HepG2 (cell line): ENCODE measurements at regions not wholly inside any gene's neighbourhood (a gene's known extent, or its start where the extent isn't known, plus 50 kb on each side); places are given as distances from the start of the nearest gene placed in this dataset.

Experiments used
- DMAP1 ChIP-seq: IDR thresholded peaks from 2 replicates; pipeline ENCODE4 v1.6.1; 2016
- GATAD2A ChIP-seq: IDR thresholded peaks from 2 replicates; pipeline ENCODE4 v1.6.1; 2016
- HCFC1 ChIP-seq: fragments of 150-350 bp; IDR thresholded peaks from 2 replicates; pipeline ENCODE4 v1.6.1; 2014; ENCODE audit warnings: low read depth, low read length
- HOXA9 ChIP-seq: sonication (generic); formaldehyde crosslinking; IDR thresholded peaks from 2 replicates; pipeline ENCODE4 v1.8.1; 2022; ENCODE audit warnings: missing genetic modification reagents, mild to moderate bottlenecking, moderate library complexity, borderline replicate concordance
- KDM1A ChIP-seq: IDR thresholded peaks from 2 replicates; pipeline ENCODE4 v1.6.1; 2016; ENCODE audit warnings: missing compliant biosample characterization
- KLF9 ChIP-seq: IDR thresholded peaks from 2 replicates; pipeline ENCODE4 v1.6.1; 2016; ENCODE audit warnings: low read depth
- MNT ChIP-seq: fragments of 450-650 bp; IDR thresholded peaks from 2 replicates; pipeline ENCODE4 v1.6.1; 2016
- NBN ChIP-seq: fragments of 450-650 bp; conservative IDR thresholded peaks from 2 replicates; pipeline ENCODE4 v1.6.1; 2017
- NONO ChIP-seq, 2 experiments: fragments of 450-650 bp in 1 of 2; sonication (generic) in 1 of 2; formaldehyde crosslinking in 1 of 2; IDR thresholded peaks in 1 of 2; conservative IDR thresholded peaks in 1 of 2; 2 replicates each; pipeline versions ENCODE4 v1.6.1 to v1.8.0; 2017 to 2022; ENCODE audit warnings: mild to moderate bottlenecking in 1 of 2, missing genetic modification reagents in 1 of 2, moderate library complexity in 1 of 2
- PCBP2 ChIP-seq: fragments of 200-400 bp; formaldehyde crosslinking; optimal IDR thresholded peaks from 2 replicates; pipeline ENCODE3; 2018; ENCODE audit warnings: low read length, low read depth; ENCODE audit not compliant: poor library complexity, severe bottlenecking
- RELA ChIP-seq: sonication (generic); formaldehyde crosslinking; IDR thresholded peaks from 2 replicates; pipeline ENCODE4 v1.4.0; 2020; ENCODE audit warnings: missing genetic modification reagents
- SMARCC2 ChIP-seq: fragments of 450-650 bp; IDR thresholded peaks from 2 replicates; pipeline ENCODE4 v1.6.1; 2017; ENCODE audit warnings: antibody characterized with exemption, mild to moderate bottlenecking
- ZBTB7A ChIP-seq: sonication (generic); formaldehyde crosslinking; IDR thresholded peaks from 2 replicates; pipeline ENCODE4 v1.8.0; 2022; ENCODE audit warnings: mild to moderate bottlenecking, missing genetic modification reagents
- ZNF121 ChIP-seq: sonication (generic); formaldehyde crosslinking; IDR thresholded peaks from 2 replicates; pipeline ENCODE4 v1.5.0; 2020; ENCODE audit warnings: mild to moderate bottlenecking, missing genetic modification reagents
- ZNF547 ChIP-seq: sonication (generic); formaldehyde crosslinking; IDR thresholded peaks from 2 replicates; pipeline ENCODE4 v1.5.1; 2020; ENCODE audit warnings: mild to moderate bottlenecking, missing genetic modification reagents
- ZNF709 ChIP-seq: sonication (generic); formaldehyde crosslinking; IDR thresholded peaks from 2 replicates; pipeline ENCODE4 v1.5.0; 2020; ENCODE audit warnings: mild to moderate bottlenecking, missing genetic modification reagents
- ZNF713 ChIP-seq: sonication (generic); formaldehyde crosslinking; IDR thresholded peaks from 2 replicates; pipeline ENCODE4 v1.4.0; 2020; ENCODE audit warnings: mild to moderate bottlenecking, missing genetic modification reagents
- TF ChIP-seq, protein P1 (sequence below): sonication (generic); formaldehyde crosslinking; IDR thresholded peaks from 2 replicates; pipeline ENCODE4 v1.4.0; 2020; ENCODE audit warnings: missing genetic modification reagents; ENCODE audit errors: not compliant biosample characterization
- TF ChIP-seq, protein P2 (sequence below): sonication (generic); formaldehyde crosslinking; IDR thresholded peaks from 2 replicates; pipeline ENCODE4 v1.4.0; 2020; ENCODE audit warnings: mild to moderate bottlenecking, missing genetic modification reagents

DNA sequence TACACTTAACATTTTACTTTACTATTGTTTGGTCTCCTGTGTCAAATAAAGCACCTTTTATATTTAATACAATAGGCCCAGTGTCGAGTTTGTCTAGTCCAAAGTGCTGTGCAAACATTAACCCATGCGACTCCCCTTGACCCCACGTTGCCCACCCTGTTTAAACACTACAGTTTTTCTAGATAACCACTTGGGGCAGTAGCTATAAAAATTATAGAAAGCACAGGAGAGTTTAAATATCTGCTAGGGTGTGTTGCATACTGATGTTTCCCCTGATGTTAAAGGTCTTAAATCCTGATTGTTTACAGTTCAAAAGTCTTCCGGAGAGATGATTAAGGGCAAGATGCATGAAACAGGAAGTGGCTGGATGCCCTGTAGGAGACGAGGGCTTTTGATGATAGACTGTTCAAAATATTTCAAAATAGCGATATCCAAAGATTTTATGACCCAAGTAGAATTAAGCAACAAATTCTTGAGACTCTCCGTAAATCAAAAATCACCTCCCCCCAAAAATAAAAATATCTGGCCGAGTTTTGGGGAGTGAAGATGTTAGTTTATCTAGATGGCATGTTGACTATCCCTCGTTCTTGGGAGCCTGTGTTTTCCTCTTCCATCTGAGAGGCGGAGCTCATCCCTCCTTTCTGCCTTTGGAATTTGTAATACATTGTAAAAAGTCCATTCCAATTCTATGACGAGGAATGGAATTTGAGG, 167.1 kb downstream of the FGF9 start (continued):
- TF ChIP-seq ZNF121 (CRISPR knock-in tag) (no peak), KLF9 (no peak), SMARCC2 (no peak), NONO (IDR thresholded peaks at IDR 0.05) (no peak), NONO (CRISPR knock-in tag; conservative IDR thresholded peaks at IDR 0.05) (0 out of 2 replicates have a peak, but pooled peaks have one; percentile 16), MNT (no peak), DMAP1 (no peak), ZNF547 (CRISPR knock-in tag) (no peak), HCFC1 (no peak), NBN (no peak), ZBTB7A (CRISPR knock-in tag) (no peak), ZNF709 (CRISPR knock-in tag) (no peak), KDM1A (CRISPR knock-in tag) (no peak), PCBP2 (no peak), HOXA9 (CRISPR knock-in tag) (no peak), GATAD2A (peak; percentile 70; the same call in 1 of the 2 replicates), RELA (no peak), ZNF713 (no peak)
- TF ChIP-seq, protein P1, sequence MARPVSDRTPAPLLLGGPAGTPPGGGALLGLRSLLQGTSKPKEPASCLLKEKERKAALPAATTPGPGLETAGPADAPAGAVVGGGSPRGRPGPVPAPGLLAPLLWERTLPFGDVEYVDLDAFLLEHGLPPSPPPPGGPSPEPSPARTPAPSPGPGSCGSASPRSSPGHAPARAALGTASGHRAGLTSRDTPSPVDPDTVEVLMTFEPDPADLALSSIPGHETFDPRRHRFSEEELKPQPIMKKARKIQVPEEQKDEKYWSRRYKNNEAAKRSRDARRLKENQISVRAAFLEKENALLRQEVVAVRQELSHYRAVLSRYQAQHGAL = no peak
- TF ChIP-seq, protein P2, sequence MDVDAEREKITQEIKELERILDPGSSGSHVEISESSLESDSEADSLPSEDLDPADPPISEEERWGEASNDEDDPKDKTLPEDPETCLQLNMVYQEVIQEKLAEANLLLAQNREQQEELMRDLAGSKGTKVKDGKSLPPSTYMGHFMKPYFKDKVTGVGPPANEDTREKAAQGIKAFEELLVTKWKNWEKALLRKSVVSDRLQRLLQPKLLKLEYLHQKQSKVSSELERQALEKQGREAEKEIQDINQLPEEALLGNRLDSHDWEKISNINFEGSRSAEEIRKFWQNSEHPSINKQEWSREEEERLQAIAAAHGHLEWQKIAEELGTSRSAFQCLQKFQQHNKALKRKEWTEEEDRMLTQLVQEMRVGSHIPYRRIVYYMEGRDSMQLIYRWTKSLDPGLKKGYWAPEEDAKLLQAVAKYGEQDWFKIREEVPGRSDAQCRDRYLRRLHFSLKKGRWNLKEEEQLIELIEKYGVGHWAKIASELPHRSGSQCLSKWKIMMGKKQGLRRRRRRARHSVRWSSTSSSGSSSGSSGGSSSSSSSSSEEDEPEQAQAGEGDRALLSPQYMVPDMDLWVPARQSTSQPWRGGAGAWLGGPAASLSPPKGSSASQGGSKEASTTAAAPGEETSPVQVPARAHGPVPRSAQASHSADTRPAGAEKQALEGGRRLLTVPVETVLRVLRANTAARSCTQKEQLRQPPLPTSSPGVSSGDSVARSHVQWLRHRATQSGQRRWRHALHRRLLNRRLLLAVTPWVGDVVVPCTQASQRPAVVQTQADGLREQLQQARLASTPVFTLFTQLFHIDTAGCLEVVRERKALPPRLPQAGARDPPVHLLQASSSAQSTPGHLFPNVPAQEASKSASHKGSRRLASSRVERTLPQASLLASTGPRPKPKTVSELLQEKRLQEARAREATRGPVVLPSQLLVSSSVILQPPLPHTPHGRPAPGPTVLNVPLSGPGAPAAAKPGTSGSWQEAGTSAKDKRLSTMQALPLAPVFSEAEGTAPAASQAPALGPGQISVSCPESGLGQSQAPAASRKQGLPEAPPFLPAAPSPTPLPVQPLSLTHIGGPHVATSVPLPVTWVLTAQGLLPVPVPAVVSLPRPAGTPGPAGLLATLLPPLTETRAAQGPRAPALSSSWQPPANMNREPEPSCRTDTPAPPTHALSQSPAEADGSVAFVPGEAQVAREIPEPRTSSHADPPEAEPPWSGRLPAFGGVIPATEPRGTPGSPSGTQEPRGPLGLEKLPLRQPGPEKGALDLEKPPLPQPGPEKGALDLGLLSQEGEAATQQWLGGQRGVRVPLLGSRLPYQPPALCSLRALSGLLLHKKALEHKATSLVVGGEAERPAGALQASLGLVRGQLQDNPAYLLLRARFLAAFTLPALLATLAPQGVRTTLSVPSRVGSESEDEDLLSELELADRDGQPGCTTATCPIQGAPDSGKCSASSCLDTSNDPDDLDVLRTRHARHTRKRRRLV (CRISPR knock-in tag) = no peak
